Panc1 (cell line): ENCODE measurements at regions not wholly inside any gene's neighbourhood (a gene's known extent, or its start where the extent isn't known, plus 50 kb on each side); places are given as distances from the start of the nearest gene placed in this dataset.

Experiments
- POLR2AphosphoS5 ChIP-seq: IDR thresholded peaks from 2 replicates; pipeline ENCODE4 v1.6.1; 2012; ENCODE audit warnings: mild to moderate bottlenecking, low read depth, low read length, moderate library complexity
- SIN3A ChIP-seq: IDR thresholded peaks from 2 replicates; pipeline ENCODE4 v1.6.1; 2012; ENCODE audit warnings: low read depth, mild to moderate bottlenecking, low read length, moderate library complexity, borderline replicate concordance; ENCODE audit not compliant: insufficient read depth
- TCF7L2 ChIP-seq: IDR thresholded peaks from 2 replicates; pipeline ENCODE4 v1.6.1; 2011; ENCODE audit warnings: mild to moderate bottlenecking, low read depth, low read length, inconsistent platforms
- TF ChIP-seq, protein P1 (sequence below): fragments of 450-650 bp; IDR thresholded peaks from 2 replicates; pipeline ENCODE4 v1.5.1; 2017; ENCODE audit warnings: mild to moderate bottlenecking
- TF ChIP-seq, protein P2 (sequence below), 2 experiments: IDR thresholded peaks; 2 replicates each; pipeline ENCODE4 v1.6.1; 2011 to 2012; ENCODE audit warnings: low read depth in 2 of 2, control low read depth in 1 of 2, low read length in 1 of 2, mild to moderate bottlenecking in 1 of 2, moderate library complexity in 1 of 2; ENCODE audit not compliant: insufficient read depth in 1 of 2

DNA sequence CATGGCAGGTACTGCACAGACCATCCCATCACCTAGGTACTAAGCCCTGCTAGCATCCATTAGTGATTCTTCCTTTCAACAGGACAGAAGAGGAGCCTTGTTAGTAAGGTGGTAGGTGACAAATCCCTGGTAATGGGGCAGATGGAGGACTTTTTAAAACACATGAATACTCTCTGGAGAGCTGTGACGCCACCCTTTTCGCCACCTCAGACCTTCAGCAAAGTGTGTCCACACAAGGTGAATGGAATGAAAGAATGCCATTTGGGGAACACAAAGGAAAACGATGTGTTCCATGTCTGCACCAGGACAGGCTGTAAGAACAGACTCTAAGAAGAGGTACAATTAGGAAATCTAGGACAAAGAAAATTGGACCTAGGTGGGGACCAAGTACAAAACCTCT, 110.5 kb upstream of the CARMIL1 start:
- TF ChIP-seq, protein P1, sequence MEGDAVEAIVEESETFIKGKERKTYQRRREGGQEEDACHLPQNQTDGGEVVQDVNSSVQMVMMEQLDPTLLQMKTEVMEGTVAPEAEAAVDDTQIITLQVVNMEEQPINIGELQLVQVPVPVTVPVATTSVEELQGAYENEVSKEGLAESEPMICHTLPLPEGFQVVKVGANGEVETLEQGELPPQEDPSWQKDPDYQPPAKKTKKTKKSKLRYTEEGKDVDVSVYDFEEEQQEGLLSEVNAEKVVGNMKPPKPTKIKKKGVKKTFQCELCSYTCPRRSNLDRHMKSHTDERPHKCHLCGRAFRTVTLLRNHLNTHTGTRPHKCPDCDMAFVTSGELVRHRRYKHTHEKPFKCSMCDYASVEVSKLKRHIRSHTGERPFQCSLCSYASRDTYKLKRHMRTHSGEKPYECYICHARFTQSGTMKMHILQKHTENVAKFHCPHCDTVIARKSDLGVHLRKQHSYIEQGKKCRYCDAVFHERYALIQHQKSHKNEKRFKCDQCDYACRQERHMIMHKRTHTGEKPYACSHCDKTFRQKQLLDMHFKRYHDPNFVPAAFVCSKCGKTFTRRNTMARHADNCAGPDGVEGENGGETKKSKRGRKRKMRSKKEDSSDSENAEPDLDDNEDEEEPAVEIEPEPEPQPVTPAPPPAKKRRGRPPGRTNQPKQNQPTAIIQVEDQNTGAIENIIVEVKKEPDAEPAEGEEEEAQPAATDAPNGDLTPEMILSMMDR: no peak
- TF ChIP-seq, protein P2, sequence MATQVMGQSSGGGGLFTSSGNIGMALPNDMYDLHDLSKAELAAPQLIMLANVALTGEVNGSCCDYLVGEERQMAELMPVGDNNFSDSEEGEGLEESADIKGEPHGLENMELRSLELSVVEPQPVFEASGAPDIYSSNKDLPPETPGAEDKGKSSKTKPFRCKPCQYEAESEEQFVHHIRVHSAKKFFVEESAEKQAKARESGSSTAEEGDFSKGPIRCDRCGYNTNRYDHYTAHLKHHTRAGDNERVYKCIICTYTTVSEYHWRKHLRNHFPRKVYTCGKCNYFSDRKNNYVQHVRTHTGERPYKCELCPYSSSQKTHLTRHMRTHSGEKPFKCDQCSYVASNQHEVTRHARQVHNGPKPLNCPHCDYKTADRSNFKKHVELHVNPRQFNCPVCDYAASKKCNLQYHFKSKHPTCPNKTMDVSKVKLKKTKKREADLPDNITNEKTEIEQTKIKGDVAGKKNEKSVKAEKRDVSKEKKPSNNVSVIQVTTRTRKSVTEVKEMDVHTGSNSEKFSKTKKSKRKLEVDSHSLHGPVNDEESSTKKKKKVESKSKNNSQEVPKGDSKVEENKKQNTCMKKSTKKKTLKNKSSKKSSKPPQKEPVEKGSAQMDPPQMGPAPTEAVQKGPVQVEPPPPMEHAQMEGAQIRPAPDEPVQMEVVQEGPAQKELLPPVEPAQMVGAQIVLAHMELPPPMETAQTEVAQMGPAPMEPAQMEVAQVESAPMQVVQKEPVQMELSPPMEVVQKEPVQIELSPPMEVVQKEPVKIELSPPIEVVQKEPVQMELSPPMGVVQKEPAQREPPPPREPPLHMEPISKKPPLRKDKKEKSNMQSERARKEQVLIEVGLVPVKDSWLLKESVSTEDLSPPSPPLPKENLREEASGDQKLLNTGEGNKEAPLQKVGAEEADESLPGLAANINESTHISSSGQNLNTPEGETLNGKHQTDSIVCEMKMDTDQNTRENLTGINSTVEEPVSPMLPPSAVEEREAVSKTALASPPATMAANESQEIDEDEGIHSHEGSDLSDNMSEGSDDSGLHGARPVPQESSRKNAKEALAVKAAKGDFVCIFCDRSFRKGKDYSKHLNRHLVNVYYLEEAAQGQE (IDR thresholded peaks at IDR 0.05; ENCODE audit: insufficient read depth in 1 of 2, low read depth in 2 of 2, low read length in 1 of 2): no peak
- TF ChIP-seq TCF7L2 (no peak), POLR2AphosphoS5 (no peak), SIN3A (no peak)
